Liver (tissue), 8 donors: ENCODE measurements at regions not wholly inside any gene's neighbourhood (a gene's known extent, or its start where the extent isn't known, plus 50 kb on each side); places are given as distances from the start of the nearest gene placed in this dataset.

Experiments
- DNase-seq: peaks from one replicate; pipeline ENCODE4 v3.0.0-alpha.2; 2017; ENCODE audit warnings: low spot score
- H3K27ac ChIP-seq, 2 donors: one replicate each; pipeline ENCODE4 v1.7.0; 2013; ENCODE audit warnings: inconsistent platforms in 2 of 2, low read length in 2 of 2, control low read depth in 1 of 2, low read depth in 1 of 2, mild to moderate bottlenecking in 1 of 2
- H3K27me3 ChIP-seq, 4 donors: one replicate each; pipeline versions ENCODE4 v1.6.1 to v1.7.0; 2013; ENCODE audit warnings: low read length in 3 of 4, inconsistent platforms in 1 of 4, mild to moderate bottlenecking in 1 of 4, moderate library complexity in 1 of 4; ENCODE audit not compliant: control insufficient read depth in 4 of 4, insufficient read depth in 4 of 4
- H3K36me3 ChIP-seq, 4 donors: one replicate each; pipeline versions ENCODE4 v1.6.1 to v1.7.0; 2013; ENCODE audit warnings: low read length in 3 of 4, mild to moderate bottlenecking in 3 of 4, low read depth in 1 of 4, moderate library complexity in 1 of 4; ENCODE audit not compliant: control insufficient read depth in 4 of 4, insufficient read depth in 3 of 4
- H3K4me1 ChIP-seq, 4 donors: one replicate each; pipeline versions ENCODE4 v1.6.1 to v1.7.0; 2013; ENCODE audit warnings: low read length in 3 of 4, mild to moderate bottlenecking in 3 of 4, moderate library complexity in 1 of 4; ENCODE audit not compliant: control insufficient read depth in 4 of 4, insufficient read depth in 4 of 4
- H3K4me3 ChIP-seq, 3 donors: one replicate each; pipeline versions ENCODE4 v1.6.1 to v1.7.0; 2013; ENCODE audit warnings: low read length in 3 of 3, control low read depth in 1 of 3, low read depth in 1 of 3, mild to moderate bottlenecking in 1 of 3
- H3K9ac ChIP-seq, 2 donors: one replicate each; pipeline ENCODE4 v1.7.0; 2013; ENCODE audit warnings: low read length in 2 of 2, mild to moderate bottlenecking in 2 of 2, moderate library complexity in 2 of 2, control low read depth in 1 of 2, low read depth in 1 of 2
- H3K9me3 ChIP-seq, 4 donors: one replicate each; pipeline versions ENCODE4 v1.6.1 to v1.7.0; 2013; ENCODE audit warnings: low read length in 3 of 4; ENCODE audit not compliant: control insufficient read depth in 4 of 4
- CTCF ChIP-seq: fragments of 150-350 bp; IDR thresholded peaks from 2 replicates; pipeline ENCODE4 v1.5.1; 2017; ENCODE audit warnings: improper control_type of control experiment, low read depth, low read length; ENCODE audit not compliant: missing input control
- EGR1 ChIP-seq, 2 donors: IDR thresholded peaks; 2 replicates each; pipeline ENCODE4 v1.6.1; 2016 to 2018; ENCODE audit warnings: antibody characterized with exemption in 2 of 2, low read depth in 2 of 2
- FOXA1 ChIP-seq: IDR thresholded peaks from 2 replicates; pipeline ENCODE4 v1.6.1; 2016; ENCODE audit warnings: antibody characterized with exemption
- GABPA ChIP-seq, 2 donors: IDR thresholded peaks in 1 of 2; conservative IDR thresholded peaks in 1 of 2; 2 replicates each; pipeline ENCODE4 v1.6.1; 2016; ENCODE audit warnings: antibody characterized with exemption in 2 of 2, mild to moderate bottlenecking in 1 of 2, moderate library complexity in 1 of 2
- HNF4A ChIP-seq, 2 donors: conservative IDR thresholded peaks; 2 replicates each; pipeline ENCODE4 v1.6.1; 2016; ENCODE audit warnings: antibody characterized with exemption in 2 of 2, mild to moderate bottlenecking in 2 of 2
- HNF4G ChIP-seq: IDR thresholded peaks from 2 replicates; pipeline ENCODE4 v1.6.1; 2016; ENCODE audit warnings: antibody characterized with exemption
- RAD21 ChIP-seq, 2 donors: IDR thresholded peaks; 2 replicates each; pipeline ENCODE4 v1.6.1; 2016; ENCODE audit warnings: antibody characterized with exemption in 2 of 2, mild to moderate bottlenecking in 2 of 2
- SP1 ChIP-seq: IDR thresholded peaks from 2 replicates; pipeline ENCODE4 v1.6.1; 2018; ENCODE audit warnings: antibody characterized with exemption, mild to moderate bottlenecking
- TAF1 ChIP-seq: conservative IDR thresholded peaks from 2 replicates; pipeline ENCODE4 v1.6.1; 2016; ENCODE audit warnings: antibody characterized with exemption, mild to moderate bottlenecking
- ZBTB33 ChIP-seq: IDR thresholded peaks from 2 replicates; pipeline ENCODE4 v1.6.1; 2016; ENCODE audit warnings: antibody characterized with exemption
- WGBS: extraction: QIAGEN DNeasy Blood & Tissue Kit; methylation state at CpG from one replicate; pipeline ENCODE4 v1.1.7; 2013; 5-methylcytosine and 5-hydroxymethylcytosine counted together
- donor health status: healthy.
- donor health status: healthy.
- donor health status: healthy.
- donor health status: healthy.
- donor health status: healthy.

GRCh38 chr2:146584316-146584715, 1260.5 kb upstream of the ACVR2A start:
- no peaks in the 10 kb centered on the region for H3K4me1 ChIP-seq
- TF ChIP-seq ZBTB33 (no peak), FOXA1 (no peak), TAF1 (no peak), EGR1 (IDR thresholded peaks at IDR 0.05; ENCODE audit: low read depth in 2 of 2) (no peak), GABPA (IDR thresholded peaks at IDR 0.05 in 1 of 2, conservative IDR thresholded peaks at IDR 0.05 in 1 of 2) (no peak)
- H3K27me3 ChIP-seq, result no peaks in the 10 kb centered on the region
- H3K4me3 ChIP-seq, result no peak overlapping the region
- H3K36me3 ChIP-seq, result no peaks in the 10 kb centered on the region
- no peak overlapping the region for H3K9ac ChIP-seq
- no peak overlapping the region for H3K27ac ChIP-seq
- DNase-seq, result no peak
- WGBS, result 84% methylated on average over 2 of the region's 2 CpGs
- H3K9me3 ChIP-seq, result peaks cover 0 to 5% (median 1%) of the 10 kb centered on the region in 4 donors

GRCh38 chr2:146579147-146579930, 1265.5 kb upstream of the ACVR2A start:
- H3K27ac ChIP-seq, result no peak overlapping the region
- H3K4me1 ChIP-seq, result no peaks in the 10 kb centered on the region
- no peak overlapping the region for H3K4me3 ChIP-seq
- no peaks in the 10 kb centered on the region for H3K36me3 ChIP-seq
- no peaks in the 10 kb centered on the region for H3K27me3 ChIP-seq
- no peaks in the 10 kb centered on the region for H3K9me3 ChIP-seq
- no peak for TF ChIP-seq SP1
- no peak for TF ChIP-seq EGR1 (IDR thresholded peaks at IDR 0.05; ENCODE audit: low read depth in 2 of 2)
- no peak for TF ChIP-seq CTCF
- TF ChIP-seq HNF4G, result no peak
- TF ChIP-seq TAF1, result no peak
- TF ChIP-seq GABPA (IDR thresholded peaks at IDR 0.05 in 1 of 2, conservative IDR thresholded peaks at IDR 0.05 in 1 of 2), result no peak
- TF ChIP-seq FOXA1, result no peak
- TF ChIP-seq HNF4A (conservative IDR thresholded peaks at IDR 0.05), result no peak
- TF ChIP-seq ZBTB33, result no peak
- TF ChIP-seq RAD21 (IDR thresholded peaks at IDR 0.05), result no peak
- DNase-seq, result no peak
- WGBS, result 65% methylated on average over 1 of the region's 1 CpG
- H3K9ac ChIP-seq, result no peak overlapping the region
